IMR-90 (cell line): ENCODE measurements at regions not wholly inside any gene's neighbourhood (a gene's known extent, or its start where the extent isn't known, plus 50 kb on each side); places are given as distances from the start of the nearest gene placed in this dataset.

Experiments used
- ATAC-seq: fragments of 200-7000 bp; cut with Tn5 transposase; 2 replicates; pipeline ENCODE4 v1.9.1; 2020; ENCODE audit warnings: low read depth, mild to moderate bottlenecking, moderate library complexity
- BruUV-seq: library from RNA; stranded (reverse); fragments of 400-500 nt; replicated peaks from 2 replicates; lab custom pipeline; 2021; lab: Mats Ljungman, UMichigan
- CTCF ChIA-PET: fragments of 300-600 bp; formaldehyde crosslinking; extraction: SDS; loops from one replicate; lab custom pipeline; 2021; ENCODE audit warnings: antibody characterized with exemption; lab: Yijun Ruan, JAX
- POLR2A ChIA-PET: fragments of 300-600 bp; sonication (Branson Sonifier 250); formaldehyde crosslinking; loops from one replicate; lab custom pipeline; 2022; ENCODE audit warnings: antibody characterized with exemption; ENCODE audit not compliant: unreplicated experiment; lab: Charles Lee
- DNase-seq: peaks from one replicate; pipeline ENCODE4 v3.0.0; 2013
- H2AFZ ChIP-seq: replicated peaks from 2 replicates; pipeline ENCODE3; 2013; ENCODE audit warnings: low read length, mild to moderate bottlenecking; ENCODE audit not compliant: poor library complexity
- H2AK5ac ChIP-seq: 2 replicates; pipeline ENCODE4 v1.6.1; 2013; ENCODE audit warnings: low read depth, low read length, inconsistent platforms
- H2AK9ac ChIP-seq: replicated peaks from 2 replicates; pipeline ENCODE3; 2013; ENCODE audit warnings: mild to moderate bottlenecking, low read depth, low read length, moderate library complexity; ENCODE audit not compliant: poor library complexity
- H2BK120ac ChIP-seq: 2 replicates; pipeline ENCODE4 v1.6.1; 2013; ENCODE audit warnings: low read depth, low read length, inconsistent platforms
- H2BK15ac ChIP-seq: 3 replicates; pipeline ENCODE4 v1.6.1; 2013; ENCODE audit warnings: low read depth, low read length, inconsistent platforms
- H2BK20ac ChIP-seq: 2 replicates; pipeline ENCODE4 v1.6.1; 2013; ENCODE audit warnings: low read depth, mild to moderate bottlenecking, inconsistent platforms, low read length, moderate library complexity
- H2BK5ac ChIP-seq: 2 replicates; pipeline ENCODE4 v1.6.1; 2013; ENCODE audit warnings: mild to moderate bottlenecking, low read depth, low read length, inconsistent platforms; ENCODE audit not compliant: poor library complexity, severe bottlenecking
- H3K14ac ChIP-seq: replicated peaks from 2 replicates; pipeline ENCODE4 v1.6.1; 2013; ENCODE audit warnings: low read depth, low read length, inconsistent platforms
- H3K18ac ChIP-seq: 2 replicates; pipeline ENCODE4 v1.6.1; 2013; ENCODE audit warnings: low read depth, low read length, control low read depth
- H3K23ac ChIP-seq: 2 replicates; pipeline ENCODE4 v1.6.1; 2013; ENCODE audit warnings: low read depth, low read length, inconsistent platforms
- H3K27ac ChIP-seq: 2 replicates; pipeline ENCODE4 v1.5.1; 2013; ENCODE audit warnings: mild to moderate bottlenecking, control low read depth, low read length; ENCODE audit not compliant: insufficient read depth
- H3K27me3 ChIP-seq: 2 replicates; pipeline ENCODE4 v1.6.1; 2013; ENCODE audit warnings: low read length; ENCODE audit not compliant: control insufficient read depth, insufficient read depth
- H3K36me3 ChIP-seq: 2 replicates; pipeline ENCODE4 v1.6.1; 2013; ENCODE audit warnings: low read length, mixed read lengths; ENCODE audit not compliant: control insufficient read depth, insufficient read depth
- H3K4ac ChIP-seq: 2 replicates; pipeline ENCODE4 v1.6.1; 2013; ENCODE audit warnings: low read depth, low read length, inconsistent platforms
- H3K4me1 ChIP-seq: 2 replicates; pipeline ENCODE4 v1.6.1; 2013; ENCODE audit warnings: low read length, mixed read lengths; ENCODE audit not compliant: control insufficient read depth, insufficient read depth
- H3K4me2 ChIP-seq: 2 replicates; pipeline ENCODE4 v1.6.1; 2013; ENCODE audit warnings: low read depth, mild to moderate bottlenecking, control low read depth, low read length, moderate library complexity
- H3K4me3 ChIP-seq: 2 replicates; pipeline ENCODE4 v1.5.1; 2013; ENCODE audit warnings: low read depth, mild to moderate bottlenecking, control low read depth, low read length, moderate library complexity; ENCODE audit not compliant: insufficient read depth
- H3K56ac ChIP-seq: 2 replicates; pipeline ENCODE4 v1.6.1; 2013; ENCODE audit warnings: low read length, inconsistent platforms; ENCODE audit not compliant: insufficient read depth; ENCODE audit errors: extremely low read depth
- H3K79me1 ChIP-seq, 2 experiments: 2 replicates each; pipeline ENCODE4 v1.6.1; 2013; ENCODE audit warnings: low read length in 2 of 2, inconsistent platforms in 1 of 2, low read depth in 1 of 2
- H3K9ac ChIP-seq: 2 replicates; pipeline ENCODE4 v1.6.1; 2013; ENCODE audit warnings: low read depth, low read length, control low read depth
- H3K9me1 ChIP-seq: 2 replicates; pipeline ENCODE4 v1.6.1; 2013; ENCODE audit warnings: low read length, inconsistent platforms; ENCODE audit not compliant: insufficient read depth
- H3K9me3 ChIP-seq: 2 replicates; pipeline ENCODE4 v1.6.1; 2013; ENCODE audit warnings: low read length; ENCODE audit not compliant: control insufficient read depth, insufficient read depth
- H4K20me1 ChIP-seq: 2 replicates; pipeline ENCODE4 v1.6.1; 2013; ENCODE audit warnings: low read length, inconsistent platforms; ENCODE audit not compliant: insufficient read depth
- H4K5ac ChIP-seq: 2 replicates; pipeline ENCODE4 v1.6.1; 2013; ENCODE audit warnings: mild to moderate bottlenecking, low read depth, low read length, control low read depth
- H4K8ac ChIP-seq, 2 experiments: 2 replicates each; pipeline ENCODE4 v1.6.1; 2013; ENCODE audit warnings: low read depth in 2 of 2, low read length in 2 of 2, control low read depth in 1 of 2, inconsistent platforms in 1 of 2
- H4K91ac ChIP-seq: 2 replicates; pipeline ENCODE4 v1.6.1; 2013; ENCODE audit warnings: low read depth, low read length, inconsistent platforms; ENCODE audit not compliant: insufficient read depth
- BHLHE40 ChIP-seq: fragments of 150-350 bp; IDR thresholded peaks from 2 replicates; pipeline ENCODE4 v1.6.1; 2016; ENCODE audit warnings: mild to moderate bottlenecking, low read depth, low read length
- CEBPB ChIP-seq: IDR thresholded peaks from 2 replicates; pipeline ENCODE4 v1.6.1; 2012; ENCODE audit warnings: low read depth, low read length, improper control_type of control experiment
- CHD1 ChIP-seq: IDR thresholded peaks from 2 replicates; pipeline ENCODE4 v1.6.1; 2012; ENCODE audit warnings: low read depth, low read length, improper control_type of control experiment
- CTCF ChIP-seq: conservative IDR thresholded peaks from 2 replicates; pipeline ENCODE4 v1.5.1; 2012; ENCODE audit warnings: mild to moderate bottlenecking, low read depth, low read length, improper control_type of control experiment
- ELK1 ChIP-seq: fragments of 150-350 bp; IDR thresholded peaks from 2 replicates; pipeline ENCODE4 v1.6.1; 2016; ENCODE audit warnings: low read depth, mild to moderate bottlenecking, low read length, moderate library complexity, borderline replicate concordance
- FOS ChIP-seq: fragments of 150-350 bp; IDR thresholded peaks from 2 replicates; pipeline ENCODE4 v1.6.1; 2016; ENCODE audit warnings: low read depth, low read length
- MAZ ChIP-seq: IDR thresholded peaks from 2 replicates; pipeline ENCODE4 v1.6.1; 2012; ENCODE audit warnings: low read depth, mild to moderate bottlenecking, low read length, improper control_type of control experiment, moderate library complexity, borderline replicate concordance
- MXI1 ChIP-seq: IDR thresholded peaks from 2 replicates; pipeline ENCODE4 v1.6.1; 2012; ENCODE audit warnings: low read depth, mild to moderate bottlenecking, low read length, moderate library complexity, borderline replicate concordance
- NFE2L2 ChIP-seq: fragments of 150-350 bp; IDR thresholded peaks from 2 replicates; pipeline ENCODE4 v1.6.1; 2016; ENCODE audit warnings: low read depth, mild to moderate bottlenecking, low read length
- RAD21 ChIP-seq: IDR thresholded peaks from 2 replicates; pipeline ENCODE4 v1.6.1; 2012; ENCODE audit warnings: low read length, improper control_type of control experiment
- RFX5 ChIP-seq: IDR thresholded peaks from 2 replicates; pipeline ENCODE4 v1.8.0; 2012; ENCODE audit warnings: low read depth, mild to moderate bottlenecking, low read length, moderate library complexity
- SMC3 ChIP-seq: fragments of 150-350 bp; IDR thresholded peaks from 2 replicates; pipeline ENCODE4 v1.6.1; 2016; ENCODE audit warnings: low read depth, mild to moderate bottlenecking, antibody characterized with exemption, low read length, moderate library complexity
- USF2 ChIP-seq: fragments of 150-350 bp; IDR thresholded peaks from 2 replicates; pipeline ENCODE4 v1.6.1; 2017; ENCODE audit warnings: mild to moderate bottlenecking, antibody characterized with exemption, low read length, low read depth
- WGBS, 2 experiments: methylation state at CpG; one replicate each; pipeline versions ENCODE4 v1.1.5 to v1.1.7; 2013; ENCODE audit warnings: missing lambda C conversion rate in 2 of 2; ENCODE audit not compliant: insufficient read length in 1 of 2; ENCODE audit errors: extremely low coverage in 2 of 2; 5-methylcytosine and 5-hydroxymethylcytosine counted together
- dilution Hi-C: fragments of 300-500 bp; cut with HindIII; formaldehyde crosslinking; loops from one replicate; pipeline ENCODE4 v1.14.3; 2018; ENCODE audit warnings: low sequenced_read_pairs; ENCODE audit not compliant: unreplicated experiment
- in situ Hi-C: fragments of 300-500 bp; cut with MboI; formaldehyde crosslinking; loops from 3 replicates; pipeline ENCODE4 v1.14.3; 2019; ENCODE audit warnings: low sequenced_read_pairs, inconsistent platforms, mixed read lengths
- intact Hi-C: fragments of 100-400 bp; cut with micrococcal nuclease; formaldehyde crosslinking; loops from 2 replicates; pipeline ENCODE4 v1.10.0; 2022

- Histone ChIP-seq H2AK5ac (no peak overlapping the region), H3K27ac (no peak overlapping the region), H2AFZ (no peak overlapping the region), H3K79me1 (no peaks in the 10 kb centered on the region), H2BK120ac (no peak overlapping the region), H3K4me1 (0 out of 2 replicates have a peak, but pooled peaks cover 2% of the 10 kb centered on the region), H4K20me1 (no peaks in the 10 kb centered on the region), H3K18ac (no peak overlapping the region), H2BK15ac (no peak overlapping the region), H3K36me3 (no peaks in the 10 kb centered on the region), H3K56ac (no peak overlapping the region), H3K9me1 (no peaks in the 10 kb centered on the region), H3K14ac (no peak overlapping the region), H3K23ac (no peak overlapping the region), H4K8ac (no peak overlapping the region), H3K4me3 (no peak overlapping the region), H3K4ac (no peak overlapping the region), H2AK9ac (no peak overlapping the region), H4K91ac (no peak overlapping the region), H3K4me2 (no peak overlapping the region), H2BK20ac (no peak overlapping the region), H3K9me3 (no peaks in the 10 kb centered on the region), H4K5ac (no peak overlapping the region), H3K9ac (no peak overlapping the region), H2BK5ac (no peak overlapping the region), H3K27me3 (no peaks in the 10 kb centered on the region; the same call in 1 of the 2 replicates)
- POLR2A ChIA-PET, result interaction anchor here (0.9 to 1.0 kb wide), 2 partner anchors 249 to 254 kb away, joined by 3 to 5 read pairs; partner anchors contain the start of gene GLUL
- in situ Hi-C loops, result loop anchor here (5.0 kb wide), 1 partner anchor 255 kb away; no protein-coding TSS in a partner anchor
- TF ChIP-seq MXI1, result no peak
- TF ChIP-seq SMC3, result no peak
- no peak for TF ChIP-seq RFX5
- no peak for TF ChIP-seq USF2
- TF ChIP-seq FOS, result no peak
- TF ChIP-seq NFE2L2, result no peak
- TF ChIP-seq CHD1, result no peak
- TF ChIP-seq MAZ, result no peak
- TF ChIP-seq ELK1, result no peak
- TF ChIP-seq CTCF, result no peak
- TF ChIP-seq CEBPB, result no peak
- no peak for TF ChIP-seq RAD21
- no peak for TF ChIP-seq BHLHE40
- intact Hi-C loops, result loop anchor here (1.0 kb wide), 1 partner anchor 254 kb away; no protein-coding TSS in a partner anchor
- ATAC-seq (no peak), DNase-seq (no peak)
- no CpG with 5 or more reads among the region's 4 CpGs for WGBS, 2 experiments
- BruUV-seq, result no TSS peak
- CTCF ChIA-PET, result interaction anchor here (0.6 to 4.9 kb wide), 14 partner anchors 10 to 264 kb away, joined by 3 to 81 read pairs (median 4); partner anchors contain the start of gene TEDDM1
- dilution Hi-C loops, result no loop called here
These were observed 81.1 kb upstream of the ZNF648 start for GRCh38 chr1:182142621-182143020.
